Muscle layer of colon (tissue), 2 donors: ENCODE measurements at regions not wholly inside any gene's neighbourhood (a gene's known extent, or its start where the extent isn't known, plus 50 kb on each side); places are given as distances from the start of the nearest gene placed in this dataset.
"Not testable (repeated sequence)": the region's sequence is repeated elsewhere in the genome, so short reads cannot be mapped to it uniquely, and the experiment has no call there.

ENCODE experiments used
- H3K27ac ChIP-seq: one replicate; pipeline ENCODE4 v1.7.0; 2013; ENCODE audit warnings: low read depth, mild to moderate bottlenecking, low read length, moderate library complexity
- H3K27me3 ChIP-seq, 2 donors: one replicate each; pipeline ENCODE4 v1.7.0; 2013; ENCODE audit warnings: low read length in 2 of 2, mild to moderate bottlenecking in 2 of 2; ENCODE audit not compliant: insufficient read depth in 2 of 2, control insufficient read depth in 1 of 2
- H3K36me3 ChIP-seq: one replicate; pipeline ENCODE4 v1.7.0; 2013; ENCODE audit warnings: mild to moderate bottlenecking, low read length; ENCODE audit not compliant: insufficient read depth
- H3K4me1 ChIP-seq: one replicate; pipeline ENCODE4 v1.7.0; 2013; ENCODE audit warnings: mild to moderate bottlenecking, low read length; ENCODE audit not compliant: insufficient read depth
- H3K4me3 ChIP-seq, 2 donors: one replicate each; pipeline ENCODE4 v1.7.0; 2013; ENCODE audit warnings: low read length in 2 of 2, low read depth in 1 of 2, mild to moderate bottlenecking in 1 of 2, moderate library complexity in 1 of 2
- H3K9ac ChIP-seq: one replicate; pipeline ENCODE4 v1.7.0; 2013; ENCODE audit warnings: low read length
- H3K9me3 ChIP-seq: one replicate; pipeline ENCODE4 v1.7.0; 2013; ENCODE audit warnings: mild to moderate bottlenecking, low read length
- donor health status: abdominal sarcoma.
- donor health status: Adenocarcinoma of cecum.

- no peaks in the 10 kb centered on the region for H3K27me3 ChIP-seq
- H3K4me1 ChIP-seq, result no peaks in the 10 kb centered on the region
- no peaks in the 10 kb centered on the region for H3K9me3 ChIP-seq
- H3K4me3 ChIP-seq, result no peak overlapping the region
- H3K36me3 ChIP-seq, result no peaks in the 10 kb centered on the region
- no peak overlapping the region for H3K27ac ChIP-seq
- H3K9ac ChIP-seq, result no peak overlapping the region
Observed at GRCh38 chr18:22063672-22064071, 105.7 kb upstream of the GATA6 start.

- H3K4me3 ChIP-seq, result no peak overlapping the region
- H3K4me1 ChIP-seq, result no peaks in the 10 kb centered on the region
- H3K36me3 ChIP-seq, result no peaks in the 10 kb centered on the region
Observed at GRCh38 chr18:22064581-22064980, 104.8 kb upstream of the GATA6 start.

GRCh38 chr18:22065311-22065710 is 104.1 kb upstream of the GATA6 start:
- Histone ChIP-seq H3K27me3 (no peaks in the 10 kb centered on the region), H3K9ac (no peak overlapping the region), H3K27ac (no peak overlapping the region), H3K36me3 (no peaks in the 10 kb centered on the region), H3K9me3 (no peaks in the 10 kb centered on the region), H3K4me1 (no peaks in the 10 kb centered on the region), H3K4me3 (no peak overlapping the region)

More at GRCh38 chr18:22064581-22064980, 104.8 kb upstream of the GATA6 start:
- no peak overlapping the region for H3K9ac ChIP-seq
- H3K27ac ChIP-seq, result no peak overlapping the region
- H3K27me3 ChIP-seq, result no peaks in the 10 kb centered on the region
- H3K9me3 ChIP-seq, result no peaks in the 10 kb centered on the region

GRCh38 chr18:22066083-22066485 is 103.3 kb upstream of the GATA6 start:
- Histone ChIP-seq H3K9ac (no peak overlapping the region), H3K27ac (no peak overlapping the region), H3K9me3 (no peaks in the 10 kb centered on the region), H3K27me3 (no peaks in the 10 kb centered on the region), H3K36me3 (no peaks in the 10 kb centered on the region), H3K4me3 (no peak overlapping the region), H3K4me1 (no peaks in the 10 kb centered on the region)

GRCh38 chr18:22067109-22067508 is 102.3 kb upstream of the GATA6 start:
- Histone ChIP-seq H3K27me3 (no peaks in the 10 kb centered on the region), H3K36me3 (no peaks in the 10 kb centered on the region), H3K27ac (no peak overlapping the region), H3K9ac (no peak overlapping the region), H3K4me1 (no peaks in the 10 kb centered on the region), H3K9me3 (no peaks in the 10 kb centered on the region), H3K4me3 (no peak overlapping the region)

DNA sequence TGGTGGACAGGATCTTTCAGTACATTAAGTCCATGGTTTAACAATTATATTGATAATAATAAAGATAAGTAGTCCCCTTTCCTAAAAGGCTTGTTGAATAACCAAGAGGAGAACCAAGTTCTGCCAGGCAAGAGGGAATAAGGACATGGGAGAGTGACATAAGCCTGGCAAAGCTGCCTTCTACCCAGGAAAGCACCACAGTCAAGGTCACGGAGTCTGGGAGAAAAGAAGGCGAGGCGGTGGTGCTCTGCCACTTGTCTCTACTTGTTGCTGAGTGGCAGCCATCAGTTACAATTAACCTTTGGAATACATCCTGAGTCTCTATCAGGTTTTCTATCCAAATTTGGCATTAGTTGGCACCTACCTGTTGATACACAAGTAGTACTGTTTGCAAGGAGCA is 101.7 kb upstream of the GATA6 start:
- Histone ChIP-seq H3K4me1 (no peaks in the 10 kb centered on the region), H3K27ac (no peak overlapping the region), H3K4me3 (no peak overlapping the region), H3K9me3 (no peaks in the 10 kb centered on the region), H3K27me3 (no peaks in the 10 kb centered on the region), H3K9ac (no peak overlapping the region), H3K36me3 (no peaks in the 10 kb centered on the region)

DNA sequence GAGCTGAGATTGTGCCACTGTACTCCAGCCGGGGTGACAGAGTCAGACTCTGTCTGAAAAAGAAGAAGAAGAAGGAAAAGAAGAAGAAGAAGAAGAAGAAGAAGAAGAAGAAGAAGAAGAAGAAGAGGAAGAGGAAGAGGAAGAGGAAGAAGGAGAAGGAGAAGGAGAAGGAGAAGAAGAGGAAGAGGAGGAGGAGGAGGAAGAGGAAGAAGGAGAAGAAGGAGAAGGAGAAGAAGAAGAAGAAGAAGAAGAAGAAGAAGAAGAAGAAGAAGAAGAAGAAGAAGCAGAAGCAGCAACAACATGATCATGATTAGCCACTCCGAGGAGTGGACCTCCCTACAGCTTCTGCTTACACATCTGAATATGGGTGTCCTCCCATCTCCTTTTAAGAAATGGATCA is 100.6 kb upstream of the GATA6 start:
- not testable (repeated sequence) for H3K27ac ChIP-seq, H3K9me3 ChIP-seq

GRCh38 chr18:22069916-22070315 is 99.5 kb upstream of the GATA6 start:
- Histone ChIP-seq H3K27ac (no peak overlapping the region), H3K4me3 (no peak overlapping the region), H3K4me1 (no peaks in the 10 kb centered on the region), H3K27me3 (no peaks in the 10 kb centered on the region), H3K9ac (no peak overlapping the region), H3K9me3 (no peaks in the 10 kb centered on the region), H3K36me3 (no peaks in the 10 kb centered on the region)

More for the DNA sequence above, 100.6 kb upstream of the GATA6 start:
- not testable (repeated sequence) for H3K9ac ChIP-seq, H3K4me3 ChIP-seq, H3K4me1 ChIP-seq, H3K36me3 ChIP-seq, H3K27me3 ChIP-seq

DNA sequence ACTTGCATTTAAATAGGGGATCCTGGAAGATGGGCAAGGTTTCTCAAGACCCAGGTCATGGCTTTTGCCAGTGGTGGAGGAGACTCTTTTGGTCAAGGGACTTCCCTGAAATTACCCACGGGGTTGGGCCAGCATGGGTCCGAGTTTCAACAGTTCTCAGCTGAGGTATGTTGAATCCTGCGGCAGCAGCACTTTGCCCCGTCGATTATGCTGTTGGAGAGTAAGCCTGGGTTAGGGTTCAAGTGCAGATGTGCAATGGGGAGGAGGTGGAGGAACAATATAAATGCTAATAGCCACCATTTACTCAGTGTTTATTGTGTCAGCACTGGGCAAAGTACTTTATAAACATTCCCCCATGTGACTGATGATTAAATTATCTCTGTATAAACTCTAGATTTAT is 96.0 kb upstream of the GATA6 start:
- no peak overlapping the region for H3K27ac ChIP-seq
- H3K36me3 ChIP-seq, result no peaks in the 10 kb centered on the region
- no peak overlapping the region for H3K9ac ChIP-seq
- no peaks in the 10 kb centered on the region for H3K27me3 ChIP-seq
- H3K4me1 ChIP-seq, result no peaks in the 10 kb centered on the region
- no peaks in the 10 kb centered on the region for H3K9me3 ChIP-seq
- H3K4me3 ChIP-seq, result no peak overlapping the region

DNA sequence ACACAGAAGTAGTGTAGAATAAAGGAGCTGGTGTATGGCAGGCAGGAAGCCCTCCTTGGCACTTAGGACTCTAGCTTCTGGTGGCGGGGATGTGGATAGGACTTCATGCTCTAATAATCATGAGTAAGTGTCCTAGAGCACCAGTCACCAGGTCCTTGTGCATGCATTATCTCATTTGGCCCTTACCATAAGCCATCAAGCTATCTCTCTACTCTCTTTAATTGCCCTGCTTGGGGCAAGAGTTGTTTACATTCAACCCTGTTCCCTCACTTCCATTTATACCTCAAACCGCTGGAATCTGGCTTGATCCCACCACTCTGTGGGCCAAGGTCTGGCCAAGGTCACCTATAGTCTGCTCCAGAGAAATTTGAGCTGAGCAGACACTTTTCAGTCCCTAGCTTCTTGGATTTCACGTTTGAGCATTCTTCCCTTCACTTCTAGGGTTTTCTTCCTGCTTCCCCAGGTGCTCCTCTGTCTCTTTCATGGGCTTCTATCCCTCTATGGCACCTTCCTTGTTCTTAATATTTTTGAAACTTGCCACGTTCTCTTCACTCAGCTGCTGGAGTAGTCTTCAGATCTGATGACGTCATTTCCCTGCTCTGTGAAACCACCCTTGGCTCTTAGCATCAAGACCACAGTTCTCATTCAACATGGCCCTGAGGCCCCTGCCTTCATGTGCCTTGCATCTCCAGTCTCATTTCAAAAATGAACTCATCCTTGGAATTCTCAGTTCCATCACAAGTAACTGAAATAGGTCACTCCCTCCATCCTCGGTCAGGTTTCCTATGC is 94.9 kb upstream of the GATA6 start:
- H3K4me1 ChIP-seq, result no peaks in the 10 kb centered on the region
- no peaks in the 10 kb centered on the region for H3K9me3 ChIP-seq
- no peak overlapping the region for H3K27ac ChIP-seq
- no peak overlapping the region for H3K9ac ChIP-seq
- H3K27me3 ChIP-seq, result no peaks in the 10 kb centered on the region
- H3K4me3 ChIP-seq, result no peak overlapping the region
- H3K36me3 ChIP-seq, result no peaks in the 10 kb centered on the region

GRCh38 chr18:22080035-22080434 is 89.4 kb upstream of the GATA6 start:
- Histone ChIP-seq H3K27ac (no peak overlapping the region), H3K27me3 (no peaks in the 10 kb centered on the region), H3K36me3 (no peaks in the 10 kb centered on the region), H3K4me3 (no peak overlapping the region), H3K4me1 (no peaks in the 10 kb centered on the region), H3K9me3 (no peaks in the 10 kb centered on the region), H3K9ac (no peak overlapping the region)

GRCh38 chr18:22082408-22082807 is 87.0 kb upstream of the GATA6 start:
- Histone ChIP-seq H3K9me3 (no peaks in the 10 kb centered on the region), H3K27ac (no peak overlapping the region), H3K36me3 (no peaks in the 10 kb centered on the region), H3K27me3 (no peaks in the 10 kb centered on the region), H3K9ac (no peak overlapping the region), H3K4me3 (no peak overlapping the region), H3K4me1 (no peaks in the 10 kb centered on the region)
